Activated naive CD4-positive, alpha-beta T cell treated with anti-CD3 and anti-CD28 coated beads, Interleukin-2, amount 50 U/mL, for 72 hours (primary cell): ENCODE measurements at regions not wholly inside any gene's neighbourhood (a gene's known extent, or its start where the extent isn't known, plus 50 kb on each side); places are given as distances from the start of the nearest gene placed in this dataset.

Experiments used
- ATAC-seq, 2 donors: fragments of 150-1000 bp; cut with Tn5 transposase; 2 replicates each; pipeline ENCODE4 v1.10.0; 2021; ENCODE audit warnings: mild to moderate bottlenecking in 2 of 2, moderate library complexity in 2 of 2
- DNase-seq, 2 donors: peaks; one replicate each; pipeline ENCODE4 v3.0.0; 2021 to 2022; ENCODE audit warnings: low spot score in 2 of 2
- H3K27ac Mint-ChIP-seq, 2 donors: one replicate each; pipeline ENCODE4 v1.8.0; 2022; ENCODE audit warnings: mild to moderate bottlenecking in 2 of 2, mixed read lengths in 2 of 2
- H3K36me3 Mint-ChIP-seq, 2 donors: one replicate each; pipeline ENCODE4 v1.8.0; 2022; ENCODE audit warnings: mixed read lengths in 2 of 2
- H3K9me3 Mint-ChIP-seq, 2 donors: one replicate each; pipeline ENCODE4 v1.8.0; 2022; ENCODE audit warnings: mixed read lengths in 2 of 2

DNA sequence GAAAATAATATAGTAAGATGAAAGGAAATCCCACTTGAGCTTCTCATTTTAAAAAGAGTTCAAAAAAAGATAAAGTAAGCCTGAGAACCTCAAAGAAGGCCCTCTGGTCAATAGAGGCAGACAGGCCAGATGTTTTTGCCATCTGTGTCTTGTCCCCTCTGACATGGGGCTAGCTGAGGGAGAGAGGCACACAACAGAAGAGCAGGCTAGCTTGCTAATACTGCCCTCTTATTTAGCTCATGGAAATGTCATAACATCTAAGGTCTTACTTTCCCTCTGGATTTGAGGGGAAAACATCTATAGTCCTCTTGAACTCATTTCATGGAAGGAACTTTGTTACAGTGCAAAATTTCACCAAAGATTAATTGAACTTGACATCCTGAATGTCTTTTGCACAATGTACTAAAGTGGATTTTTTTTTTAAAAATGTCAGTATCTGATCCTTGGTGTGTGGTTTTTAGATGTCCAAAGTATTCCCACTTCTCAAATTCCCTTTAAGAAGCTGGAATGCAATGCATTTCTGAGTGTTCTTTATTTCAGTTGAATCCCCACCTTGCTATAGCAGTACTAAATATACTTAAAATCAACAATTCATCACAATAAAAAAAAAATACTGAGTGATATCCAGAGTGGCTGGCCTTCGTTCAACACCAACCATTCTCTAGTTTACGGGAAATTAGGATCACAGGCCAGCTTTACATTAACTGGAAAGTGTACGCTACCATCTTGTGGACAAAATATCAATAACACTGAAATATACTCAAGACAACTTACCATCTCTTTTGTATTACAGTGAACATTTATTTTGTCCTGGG, 176.7 kb downstream of the PAH start:
- DNase-seq: no peak
- no peak for ATAC-seq
- Mint-ChIP-seq H3K36me3 (no peaks in the 10 kb centered on the region), H3K27ac (no peak overlapping the region), H3K9me3 (peaks cover 8 to 10% of the 10 kb centered on the region in 2 donors)

DNA sequence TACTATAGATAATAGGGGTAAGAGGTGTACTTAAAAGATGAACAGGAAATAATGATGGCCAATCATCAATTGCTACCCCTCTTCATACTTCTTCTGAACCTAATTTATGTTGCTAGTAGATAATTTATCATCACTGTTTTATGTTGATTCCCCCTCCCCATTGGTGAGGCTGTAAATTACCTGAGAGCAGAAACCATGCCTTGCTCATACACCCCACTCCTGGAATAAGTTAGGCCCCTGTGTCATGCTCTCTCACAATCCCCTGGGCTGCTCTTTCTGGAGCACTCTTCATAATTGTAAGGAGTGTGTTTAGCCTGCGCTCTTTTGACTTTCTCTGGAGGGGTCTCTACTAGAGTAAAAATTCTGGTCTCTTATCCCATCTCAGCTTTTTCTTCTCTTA, 180.7 kb downstream of the PAH start:
- H3K27ac Mint-ChIP-seq: no peak overlapping the region
- DNase-seq: no peak
- no peak for ATAC-seq
- H3K9me3 Mint-ChIP-seq: peaks cover 8 to 10% of the 10 kb centered on the region in 2 donors
- H3K36me3 Mint-ChIP-seq: no peaks in the 10 kb centered on the region

DNA sequence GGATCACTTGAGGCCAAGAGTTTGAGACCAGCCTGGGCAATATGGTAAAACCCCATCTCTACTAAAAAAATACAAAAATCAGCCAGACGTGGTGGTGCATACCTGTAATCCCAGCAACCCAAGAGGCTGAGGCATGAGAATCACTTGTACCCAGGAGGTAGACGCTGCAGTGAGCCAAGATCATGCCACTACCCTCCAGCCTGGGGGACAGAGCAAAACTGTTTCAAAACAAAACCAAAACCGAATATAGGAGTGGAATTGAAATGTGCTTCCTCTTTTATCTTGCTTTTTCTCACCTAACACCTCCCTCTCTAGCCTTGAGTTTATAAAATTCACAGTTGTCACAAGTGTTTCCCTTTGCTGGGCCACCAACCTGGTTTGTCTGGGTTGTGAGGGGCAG, 181.9 kb downstream of the PAH start:
- DNase-seq (no peak), ATAC-seq (peak in 1 of 2 donors; percentile 55)
- Mint-ChIP-seq H3K9me3 (peaks cover 8 to 10% of the 10 kb centered on the region in 2 donors), H3K27ac (no peak overlapping the region), H3K36me3 (no peaks in the 10 kb centered on the region)

- DNase-seq (no peak), ATAC-seq (no peak)
- H3K9me3 Mint-ChIP-seq: peaks cover 0 to under 1% of the 10 kb centered on the region in 2 donors
- no peaks in the 10 kb centered on the region for H3K36me3 Mint-ChIP-seq
- no peak overlapping the region for H3K27ac Mint-ChIP-seq
Measured at GRCh38 chr12:102730996-102731395, 186.0 kb downstream of the PAH start.

DNA sequence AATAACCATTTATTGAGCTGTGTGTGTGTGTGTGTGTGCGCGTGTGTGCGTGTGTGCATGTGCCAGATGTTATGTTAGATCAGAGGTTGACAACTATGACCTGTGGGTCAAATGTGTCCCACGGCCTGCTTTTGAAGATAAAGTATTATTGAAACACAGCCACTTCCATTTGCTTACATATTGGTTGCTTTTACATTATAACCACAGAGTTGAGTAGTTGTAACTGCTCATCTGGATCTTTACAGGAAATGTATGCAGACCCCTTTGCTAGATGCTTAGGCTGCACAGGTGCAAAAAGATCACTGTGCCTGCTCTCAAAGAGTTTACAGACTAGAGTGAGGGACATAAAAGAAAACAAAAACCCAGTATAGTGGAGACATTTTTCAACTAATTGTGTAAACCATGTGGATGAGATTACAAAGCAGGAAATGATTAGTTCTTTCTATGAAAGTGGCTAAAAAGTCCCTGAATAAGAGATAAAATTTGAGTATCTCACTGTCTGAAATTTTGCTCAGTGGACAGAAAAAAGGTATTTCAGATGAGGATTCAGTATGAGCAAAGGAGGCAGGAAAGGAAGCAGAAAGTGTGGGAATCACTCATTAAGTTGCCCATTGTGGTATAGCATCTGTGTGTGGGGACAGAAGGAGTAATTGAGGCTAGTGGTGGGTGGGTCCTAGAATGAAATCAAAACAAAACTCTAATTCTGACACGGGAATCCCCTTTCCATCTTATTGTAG, 188.4 kb downstream of the PAH start:
- Mint-ChIP-seq H3K9me3 (no peaks in the 10 kb centered on the region), H3K36me3 (no peaks in the 10 kb centered on the region), H3K27ac (peak overlapping the region in 1 of 2 donors; percentile 12)
- DNase-seq (no peak), ATAC-seq (peak in 1 of 2 donors; percentile 92)

DNA sequence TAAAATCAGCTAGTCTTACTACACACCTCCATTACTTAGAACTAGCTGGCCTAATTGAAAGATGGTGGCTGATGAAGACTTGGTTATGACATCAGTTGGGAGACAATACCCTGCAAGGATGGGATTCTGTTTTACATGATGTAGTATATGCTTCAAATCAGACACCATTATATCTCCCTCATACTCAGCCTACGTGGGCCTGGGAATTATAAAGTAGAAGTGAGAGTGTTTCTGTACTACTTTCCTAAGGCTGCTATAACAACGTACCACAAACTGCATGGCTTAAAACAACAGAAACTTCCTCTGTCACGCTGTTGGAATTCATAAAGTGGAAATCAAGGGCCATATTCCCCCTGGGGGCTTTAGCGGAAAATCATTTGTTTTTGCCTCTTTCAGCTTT, 190.4 kb downstream of the PAH start:
- no peak for ATAC-seq
- no peaks in the 10 kb centered on the region for H3K9me3 Mint-ChIP-seq
- H3K27ac Mint-ChIP-seq: no peak overlapping the region
- DNase-seq: no peak
- H3K36me3 Mint-ChIP-seq: no peaks in the 10 kb centered on the region

GRCh38 chr12:102722147-102722546, 194.9 kb downstream of the PAH start:
- Mint-ChIP-seq H3K36me3 (no peaks in the 10 kb centered on the region), H3K27ac (no peak overlapping the region), H3K9me3 (peaks cover 4 to 5% of the 10 kb centered on the region in 2 donors)
- DNase-seq: no peak
- ATAC-seq: no peak

GRCh38 chr12:102708108-102708507, 208.9 kb downstream of the PAH start:
- DNase-seq (no peak), ATAC-seq (no peak)
- H3K9me3 Mint-ChIP-seq: peaks cover 4 to 5% of the 10 kb centered on the region in 2 donors
- H3K36me3 Mint-ChIP-seq: no peaks in the 10 kb centered on the region
- H3K27ac Mint-ChIP-seq: peak overlapping the region in 1 of 2 donors; percentile 56

- ATAC-seq (no peak), DNase-seq (peak in 1 of 2 donors; percentile 18)
- Mint-ChIP-seq H3K36me3 (no peaks in the 10 kb centered on the region), H3K27ac (no peak overlapping the region), H3K9me3 (peaks cover 0 to 3% of the 10 kb centered on the region in 2 donors)
Measured at GRCh38 chr12:102702447-102703114, 214.5 kb downstream of the PAH start.

DNA sequence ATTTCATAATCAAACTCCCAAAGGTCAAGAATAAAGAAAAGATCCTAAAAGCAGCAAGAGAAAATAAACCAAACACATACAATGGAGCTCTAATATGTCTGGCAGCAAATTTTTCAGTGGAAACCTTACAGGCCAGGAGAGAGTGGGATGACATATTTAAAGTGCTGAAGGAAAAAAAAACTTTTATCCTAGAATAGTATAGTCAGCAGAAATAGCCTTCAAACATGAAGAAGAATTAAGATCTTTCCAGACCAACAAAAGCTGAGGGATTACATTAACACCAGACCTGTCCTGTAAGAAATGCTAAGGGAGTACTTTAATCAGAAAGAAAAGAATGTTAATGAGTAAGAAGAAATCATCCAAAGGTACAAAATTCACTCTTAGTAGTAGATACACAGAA, 215.7 kb upstream of the IGF1 start:
- DNase-seq: no peak
- Mint-ChIP-seq H3K9me3 (peaks cover 3 to 11% of the 10 kb centered on the region in 2 donors), H3K27ac (no peak overlapping the region), H3K36me3 (peaks cover 0 to 7% of the 10 kb centered on the region in 2 donors)
- no peak for ATAC-seq

- Mint-ChIP-seq H3K27ac (no peak overlapping the region), H3K9me3 (peaks cover 3 to 12% of the 10 kb centered on the region in 2 donors), H3K36me3 (peaks cover 0 to 7% of the 10 kb centered on the region in 2 donors)
- DNase-seq (no peak), ATAC-seq (no peak)
Measured at GRCh38 chr12:102694903-102695302, 214.5 kb upstream of the IGF1 start.

GRCh38 chr12:102691773-102692555, 211.6 kb upstream of the IGF1 start:
- ATAC-seq (no peak), DNase-seq (no peak)
- Mint-ChIP-seq H3K27ac (no peak overlapping the region), H3K36me3 (peaks cover 0 to 7% of the 10 kb centered on the region in 2 donors), H3K9me3 (peaks cover 3 to 12% of the 10 kb centered on the region in 2 donors)

- ATAC-seq (no peak), DNase-seq (no peak)
- no peak overlapping the region for H3K27ac Mint-ChIP-seq
- peaks cover 0 to 7% of the 10 kb centered on the region in 2 donors for H3K36me3 Mint-ChIP-seq
- peaks cover 0 to 7% of the 10 kb centered on the region in 2 donors for H3K9me3 Mint-ChIP-seq
Measured at GRCh38 chr12:102690253-102690652, 209.9 kb upstream of the IGF1 start.

GRCh38 chr12:102689701-102690100, 209.3 kb upstream of the IGF1 start:
- peaks cover 0 to 7% of the 10 kb centered on the region in 2 donors for H3K9me3 Mint-ChIP-seq
- no peak overlapping the region for H3K27ac Mint-ChIP-seq
- ATAC-seq (no peak), DNase-seq (no peak)
- peaks cover 0 to 7% of the 10 kb centered on the region in 2 donors for H3K36me3 Mint-ChIP-seq

DNA sequence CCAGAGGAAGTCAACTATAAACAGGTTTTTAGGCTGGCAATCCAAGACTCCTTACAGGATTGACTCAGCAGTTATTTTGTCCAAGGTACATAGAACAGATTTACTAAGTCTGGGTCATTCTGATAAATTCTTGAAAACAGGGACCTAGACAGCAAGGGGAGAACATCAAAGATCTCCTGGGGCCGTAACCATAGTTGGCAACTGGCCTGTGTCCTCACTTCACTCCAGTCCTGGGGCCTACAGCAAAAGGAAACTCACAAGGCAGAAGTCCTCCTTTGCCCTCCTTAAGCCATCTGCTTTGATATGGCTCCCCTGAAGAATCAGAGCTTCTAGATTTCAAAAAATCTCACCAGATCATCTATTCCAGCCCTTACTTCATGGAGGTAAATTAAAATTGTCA, 207.2 kb upstream of the IGF1 start:
- ATAC-seq (no peak), DNase-seq (no peak)
- Mint-ChIP-seq H3K36me3 (no peaks in the 10 kb centered on the region), H3K9me3 (peaks cover 0 to 7% of the 10 kb centered on the region in 2 donors), H3K27ac (no peak overlapping the region)

GRCh38 chr12:102685841-102686240, 205.5 kb upstream of the IGF1 start:
- Mint-ChIP-seq H3K27ac (no peak overlapping the region), H3K36me3 (no peaks in the 10 kb centered on the region), H3K9me3 (no peaks in the 10 kb centered on the region)
- ATAC-seq (no peak), DNase-seq (no peak)
